HG03196 (cell line): ENCODE measurements at regions not wholly inside any gene's neighbourhood (a gene's known extent, or its start where the extent isn't known, plus 50 kb on each side); places are given as distances from the start of the nearest gene placed in this dataset.

Source experiments
- ATAC-seq: cut with Tn5 transposase; IDR thresholded peaks from one replicate; pipeline ENCODE4 v1.9.1; 2021; ENCODE audit not compliant: unreplicated experiment

DNA sequence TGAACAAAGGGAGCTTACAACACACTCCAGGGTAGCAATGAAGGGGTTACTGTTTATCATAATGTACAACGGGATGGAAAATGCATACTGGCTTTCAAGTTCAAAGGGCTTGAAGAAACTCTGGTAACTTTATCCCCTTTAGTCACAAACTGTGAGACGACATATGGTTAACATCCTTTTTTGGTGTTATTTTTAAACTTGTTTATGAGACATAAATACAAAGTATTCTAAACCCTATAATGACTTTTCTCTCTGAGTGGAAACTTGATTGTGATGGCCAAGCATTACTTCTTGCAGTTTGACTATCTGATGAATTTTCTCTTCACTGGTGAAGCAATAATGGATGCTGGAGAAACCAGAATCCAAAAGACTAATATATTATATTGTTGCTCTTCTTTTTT, 62.0 kb upstream of the SEMA3A start:
- ATAC-seq = no peak

DNA sequence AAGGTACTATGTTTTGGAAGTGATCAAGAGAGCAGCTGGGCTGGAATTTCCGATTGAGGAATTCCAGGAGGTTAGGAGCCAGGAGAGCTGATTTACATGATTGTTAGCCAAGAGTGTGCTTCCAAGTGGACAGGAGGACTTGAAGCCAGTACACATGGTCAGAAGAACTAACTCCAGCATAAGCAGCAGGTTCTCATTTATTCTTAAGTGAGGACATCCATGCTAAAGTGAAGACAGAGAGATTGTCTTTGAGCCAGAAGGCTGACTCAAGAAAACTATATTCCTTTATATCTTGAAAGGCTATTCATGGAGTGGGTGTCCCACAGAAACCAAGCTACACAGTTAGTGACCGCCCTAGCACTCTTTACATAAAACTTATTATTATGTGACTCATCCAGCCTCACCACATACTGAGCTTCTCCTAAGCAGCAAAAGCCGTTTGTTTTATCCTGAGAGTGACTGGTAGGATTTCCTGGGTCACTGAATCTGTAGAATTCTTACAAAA, 56.7 kb upstream of the SEMA3A start:
- ATAC-seq = no peak

DNA sequence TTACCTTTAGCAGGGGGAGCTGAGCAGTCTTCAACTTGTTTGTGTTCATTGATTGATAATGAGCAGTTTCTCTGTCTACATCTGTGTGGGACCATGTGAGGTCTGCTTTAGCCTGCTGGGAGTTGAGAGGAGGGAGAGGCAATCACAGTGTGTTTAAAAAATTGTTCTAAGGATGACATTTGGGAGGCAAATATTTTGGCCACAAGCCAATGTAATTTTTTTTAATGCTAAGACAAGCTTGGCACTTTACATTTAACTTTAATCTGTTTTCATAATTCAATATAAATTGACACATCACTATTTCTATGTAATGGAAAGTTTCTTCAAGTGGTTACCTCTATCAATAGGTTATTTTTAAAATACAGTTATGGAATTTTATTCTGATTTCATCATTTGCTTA, 55.9 kb upstream of the SEMA3A start:
- no peak for ATAC-seq

GRCh38 chr7:84249656-84250055, 55.1 kb upstream of the SEMA3A start:
- ATAC-seq = no peak

- no peak for ATAC-seq
These were observed 54.3 kb upstream of the SEMA3A start for GRCh38 chr7:84248843-84249242.

- ATAC-seq = peak; percentile 65
These were observed 53.7 kb upstream of the SEMA3A start for GRCh38 chr7:84248267-84248666.

DNA sequence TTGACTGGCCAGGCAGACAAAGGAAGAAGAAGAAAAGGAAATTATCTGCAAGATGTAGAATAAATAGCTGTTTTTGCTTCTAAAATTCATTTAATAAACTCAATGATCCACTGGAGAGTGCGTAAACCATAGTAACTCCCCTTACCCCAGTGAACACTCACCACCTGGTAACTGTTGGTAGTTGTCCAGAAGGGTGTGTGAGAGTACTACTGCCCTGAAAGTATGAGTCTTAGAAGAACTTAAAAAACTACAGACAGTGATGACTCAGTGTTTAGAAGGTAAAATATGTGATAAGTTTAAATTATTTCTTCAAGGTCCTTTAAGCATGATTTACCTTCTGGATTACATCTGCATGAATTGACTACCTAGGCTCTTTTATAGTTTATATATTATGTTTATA, 53.0 kb upstream of the SEMA3A start:
- no peak for ATAC-seq

DNA sequence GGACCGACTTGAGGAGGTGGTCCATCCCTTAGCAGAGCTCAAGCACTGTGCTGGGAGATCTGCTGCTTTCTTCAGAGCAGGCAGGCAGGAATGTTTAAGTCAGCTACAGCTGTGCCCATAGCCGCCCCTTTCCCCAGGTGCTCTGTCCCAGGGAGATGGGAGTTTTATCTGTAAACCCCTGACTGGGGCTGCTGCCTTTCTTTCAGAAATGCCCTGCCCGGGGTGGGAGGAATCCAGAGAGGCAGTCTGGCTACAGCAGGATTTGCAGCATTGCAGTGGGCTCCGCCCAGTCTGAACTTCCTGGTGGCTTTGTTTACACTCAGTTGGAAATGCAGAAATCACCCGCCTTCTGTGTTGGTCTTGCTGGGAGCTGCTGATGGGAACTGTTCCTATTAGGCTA, 51.2 kb upstream of the SEMA3A start:
- no peak for ATAC-seq
